Loucy (cell line): ENCODE measurements at regions not wholly inside any gene's neighbourhood (a gene's known extent, or its start where the extent isn't known, plus 50 kb on each side); places are given as distances from the start of the nearest gene placed in this dataset.
"Not testable (repeated sequence)": the region's sequence is repeated elsewhere in the genome, so short reads cannot be mapped to it uniquely, and the experiment has no call there.

Experiments
- H2AFZ ChIP-seq: fragments of 200-600 bp; sonication (generic); 2 replicates; pipeline ENCODE4 v1.6.0; 2016; ENCODE audit warnings: antibody characterized with exemption, mild to moderate bottlenecking, low read length, moderate library complexity
- H3F3A ChIP-seq: fragments of 200-600 bp; 2 replicates; pipeline ENCODE4 v1.6.0; 2016; ENCODE audit warnings: antibody characterized with exemption, low read depth, mild to moderate bottlenecking
- H3K27me3 ChIP-seq: fragments of 200-600 bp; sonication (generic); 2 replicates; pipeline ENCODE4 v1.6.1; 2014; ENCODE audit warnings: low read length, mild to moderate bottlenecking; ENCODE audit not compliant: insufficient read depth, poor library complexity, severe bottlenecking
- H3K36me3 ChIP-seq: fragments of 200-600 bp; sonication (generic); 2 replicates; pipeline ENCODE4 v1.6.1; 2016; ENCODE audit warnings: low read length; ENCODE audit not compliant: insufficient read depth
- H3K4me1 ChIP-seq: fragments of 200-600 bp; sonication (generic); 2 replicates; pipeline ENCODE4 v1.5.1; 2014; ENCODE audit warnings: low read length, mild to moderate bottlenecking; ENCODE audit not compliant: insufficient read depth, poor library complexity, severe bottlenecking
- H3K4me2 ChIP-seq: fragments of 200-600 bp; sonication (generic); 2 replicates; pipeline ENCODE4 v1.6.0; 2014; ENCODE audit warnings: antibody characterized with exemption, low read length, low read depth, mild to moderate bottlenecking; ENCODE audit not compliant: poor library complexity, severe bottlenecking
- H3K4me3 ChIP-seq: fragments of 200-600 bp; sonication (generic); 2 replicates; pipeline ENCODE4 v1.5.1; 2014; ENCODE audit warnings: low read length, mild to moderate bottlenecking, mixed read lengths; ENCODE audit not compliant: poor library complexity, severe bottlenecking
- H3K79me2 ChIP-seq: fragments of 200-600 bp; sonication (generic); 2 replicates; pipeline ENCODE4 v1.6.1; 2014; ENCODE audit warnings: low read length; ENCODE audit not compliant: insufficient read depth
- H3K9ac ChIP-seq: fragments of 200-600 bp; sonication (generic); 2 replicates; pipeline ENCODE4 v1.6.0; 2014; ENCODE audit warnings: mild to moderate bottlenecking, low read depth, low read length, moderate library complexity; ENCODE audit not compliant: poor library complexity, severe bottlenecking
- H3K9me2 ChIP-seq: fragments of 200-600 bp; sonication (generic); replicated peaks from 2 replicates; pipeline ENCODE4 v1.6.1; 2016; ENCODE audit warnings: low read depth, low read length, mixed read lengths
- H3K9me3 ChIP-seq: fragments of 200-600 bp; sonication (generic); 2 replicates; pipeline ENCODE4 v1.6.1; 2014; ENCODE audit warnings: mild to moderate bottlenecking, antibody characterized with exemption, low read length, low read depth; ENCODE audit not compliant: insufficient read depth
- H4K20me1 ChIP-seq: fragments of 200-600 bp; sonication (generic); 2 replicates; pipeline ENCODE4 v1.6.0; 2014; ENCODE audit warnings: antibody characterized with exemption, low read length, mild to moderate bottlenecking; ENCODE audit not compliant: insufficient read depth, poor library complexity, severe bottlenecking
- CTCF ChIP-seq: fragments of 200-600 bp; sonication (generic); conservative IDR thresholded peaks from 2 replicates; pipeline ENCODE4 v1.5.1; 2014; ENCODE audit warnings: mild to moderate bottlenecking, antibody characterized with exemption, low read length
- EZH2phosphoT487 ChIP-seq: fragments of 200-600 bp; IDR thresholded peaks from 2 replicates; pipeline ENCODE4 v1.6.1; 2018; ENCODE audit warnings: antibody characterized with exemption, mild to moderate bottlenecking, moderate library complexity, borderline replicate concordance

GRCh38 chr14:95774265-95775160, 60.6 kb upstream of the TCL1A start:
- H3K9me3 ChIP-seq = no peaks in the 10 kb centered on the region
- H3K79me2 ChIP-seq = no peaks in the 10 kb centered on the region
- no peaks in the 10 kb centered on the region for H4K20me1 ChIP-seq
- no peaks in the 10 kb centered on the region for H3K27me3 ChIP-seq
- H3K4me2 ChIP-seq = no peak overlapping the region
- H3K4me3 ChIP-seq = no peak overlapping the region
- no peak overlapping the region for H2AFZ ChIP-seq
- H3K9ac ChIP-seq = no peak overlapping the region
- H3F3A ChIP-seq = no peaks in the 10 kb centered on the region
- TF ChIP-seq CTCF (peak; percentile 98), EZH2phosphoT487 (no peak)
- H3K4me1 ChIP-seq = no peaks in the 10 kb centered on the region
- H3K36me3 ChIP-seq = no peaks in the 10 kb centered on the region
- H3K9me2 ChIP-seq = no peaks in the 10 kb centered on the region

- Histone ChIP-seq H4K20me1 (no peaks in the 10 kb centered on the region), H2AFZ (no peak overlapping the region), H3K9me3 (no peaks in the 10 kb centered on the region), H3K9ac (no peak overlapping the region), H3F3A (no peaks in the 10 kb centered on the region), H3K36me3 (no peaks in the 10 kb centered on the region), H3K4me3 (no peak overlapping the region), H3K4me1 (no peaks in the 10 kb centered on the region), H3K27me3 (no peaks in the 10 kb centered on the region), H3K9me2 (no peaks in the 10 kb centered on the region), H3K4me2 (no peak overlapping the region), H3K79me2 (no peaks in the 10 kb centered on the region)
- TF ChIP-seq CTCF (no peak), EZH2phosphoT487 (no peak)
Measured at GRCh38 chr14:95770777-95771176, 56.9 kb upstream of the TCL1A start.

- Histone ChIP-seq H3F3A (no peaks in the 10 kb centered on the region), H4K20me1 (no peaks in the 10 kb centered on the region)
Measured at GRCh38 chr14:95769976-95770375, 56.1 kb upstream of the TCL1A start.

GRCh38 chr14:95769431-95769830, 55.5 kb upstream of the TCL1A start:
- H3K36me3 ChIP-seq, H3K9me2 ChIP-seq, H3K4me3 ChIP-seq, H2AFZ ChIP-seq, H3K79me2 ChIP-seq, H3K27me3 ChIP-seq, H3F3A ChIP-seq, H3K4me2 ChIP-seq, H3K9me3 ChIP-seq, H3K4me1 ChIP-seq, H4K20me1 ChIP-seq, H3K9ac ChIP-seq: not testable (repeated sequence)

More at GRCh38 chr14:95769976-95770375, 56.1 kb upstream of the TCL1A start:
- TF ChIP-seq CTCF = no peak
- TF ChIP-seq EZH2phosphoT487 = no peak
- no peaks in the 10 kb centered on the region for H3K27me3 ChIP-seq
- H3K4me2 ChIP-seq = no peak overlapping the region
- no peaks in the 10 kb centered on the region for H3K36me3 ChIP-seq
- no peak overlapping the region for H2AFZ ChIP-seq
- H3K79me2 ChIP-seq = no peaks in the 10 kb centered on the region
- no peak overlapping the region for H3K9ac ChIP-seq
- H3K9me2 ChIP-seq = no peaks in the 10 kb centered on the region
- H3K9me3 ChIP-seq = no peaks in the 10 kb centered on the region
- no peak overlapping the region for H3K4me3 ChIP-seq
- no peaks in the 10 kb centered on the region for H3K4me1 ChIP-seq
